GM12891 (cell line): ENCODE measurements at regions not wholly inside any gene's neighbourhood (a gene's known extent, or its start where the extent isn't known, plus 50 kb on each side); places are given as distances from the start of the nearest gene placed in this dataset.

ENCODE experiments used
- PAX5 ChIP-seq: IDR thresholded peaks from 2 replicates; pipeline ENCODE4 v1.6.1; 2011; ENCODE audit warnings: low read length, moderate library complexity, mild to moderate bottlenecking; ENCODE audit not compliant: insufficient read depth, severe bottlenecking
- POLR2AphosphoS5 ChIP-seq: IDR thresholded peaks from 2 replicates; pipeline ENCODE4 v1.6.1; 2011; ENCODE audit warnings: low read depth, low read length, control low read depth
- TAF1 ChIP-seq: IDR thresholded peaks from 2 replicates; pipeline ENCODE4 v1.6.1; 2011; ENCODE audit warnings: low read depth, low read length, control low read depth

GRCh38 chr13:22053053-22053452 is 382.2 kb downstream of the FGF9 start:
- TF ChIP-seq POLR2AphosphoS5 (no peak), PAX5 (no peak), TAF1 (no peak)
